GM20431 (cell line): ENCODE measurements at regions not wholly inside any gene's neighbourhood (a gene's known extent, or its start where the extent isn't known, plus 50 kb on each side); places are given as distances from the start of the nearest gene placed in this dataset.
"Not testable (repeated sequence)": the region's sequence is repeated elsewhere in the genome, so short reads cannot be mapped to it uniquely, and the experiment has no call there.

Experiments used
- in situ Hi-C: fragments of 300-500 bp; cut with MseI, MboI; formaldehyde crosslinking; loops from one replicate; pipeline ENCODE4 v1.15.0; 2020; ENCODE audit warnings: low sequenced_read_pairs; ENCODE audit not compliant: unreplicated experiment

DNA sequence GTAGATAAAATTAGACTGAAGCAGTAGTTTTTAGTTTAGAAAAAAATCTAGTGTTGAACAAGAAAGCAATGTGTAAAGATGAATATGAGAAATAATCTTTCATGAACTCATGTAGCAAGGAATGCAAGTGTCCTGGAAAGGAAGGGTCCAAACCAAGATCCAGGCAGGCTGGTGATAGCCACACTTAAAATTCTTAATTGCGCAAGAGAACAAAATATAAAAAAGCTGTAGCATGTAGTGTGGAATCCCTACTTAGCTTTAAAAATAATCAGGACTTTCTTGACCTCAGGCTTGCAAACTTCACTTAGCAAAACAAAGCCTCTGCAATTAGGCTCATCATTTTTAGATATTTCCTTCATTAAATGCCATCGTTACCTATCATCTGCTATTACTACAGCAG lies 2186.1 kb upstream of the RAG2 start:
- in situ Hi-C loops: no loop called here

DNA sequence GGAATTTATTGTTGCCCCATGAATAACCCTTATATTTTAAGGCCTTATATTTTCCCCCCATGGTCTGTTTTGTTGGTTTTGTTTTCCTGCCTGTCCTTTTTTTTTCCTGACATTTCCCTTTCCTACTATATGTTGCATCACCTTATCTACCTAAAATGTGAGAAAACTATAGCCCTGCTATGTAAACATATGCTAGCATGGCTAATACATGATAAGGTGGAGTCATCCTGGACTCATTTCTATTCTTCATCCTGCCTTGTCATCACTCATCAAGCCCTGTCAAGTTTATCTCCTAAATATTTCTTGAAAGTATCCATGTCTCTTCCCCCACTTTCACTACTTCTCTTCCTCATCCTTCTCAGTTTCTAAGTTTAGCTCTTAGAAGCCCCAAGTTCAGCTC lies 2168.8 kb upstream of the RAG2 start:
- in situ Hi-C loops: no loop called here

DNA sequence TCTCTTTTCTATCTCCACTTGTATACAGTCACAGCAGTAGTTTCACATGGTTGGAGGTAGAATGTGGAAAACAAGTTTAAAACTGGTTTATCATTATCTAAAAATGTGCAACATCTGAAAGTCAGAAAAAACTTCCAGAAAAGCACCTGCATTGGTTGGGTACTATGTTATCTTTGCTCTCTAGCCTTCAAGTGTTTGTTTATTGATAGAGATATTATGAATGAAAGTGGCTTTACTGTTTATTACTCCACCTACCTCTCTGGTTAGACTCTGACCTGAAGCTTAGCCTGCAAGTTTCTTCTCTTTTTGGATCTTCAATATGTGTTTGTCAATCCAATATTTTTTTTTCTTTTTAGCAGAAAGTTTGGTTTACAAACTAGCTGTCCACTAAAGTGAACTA lies 2161.4 kb upstream of the RAG2 start:
- in situ Hi-C loops: no loop called here

DNA sequence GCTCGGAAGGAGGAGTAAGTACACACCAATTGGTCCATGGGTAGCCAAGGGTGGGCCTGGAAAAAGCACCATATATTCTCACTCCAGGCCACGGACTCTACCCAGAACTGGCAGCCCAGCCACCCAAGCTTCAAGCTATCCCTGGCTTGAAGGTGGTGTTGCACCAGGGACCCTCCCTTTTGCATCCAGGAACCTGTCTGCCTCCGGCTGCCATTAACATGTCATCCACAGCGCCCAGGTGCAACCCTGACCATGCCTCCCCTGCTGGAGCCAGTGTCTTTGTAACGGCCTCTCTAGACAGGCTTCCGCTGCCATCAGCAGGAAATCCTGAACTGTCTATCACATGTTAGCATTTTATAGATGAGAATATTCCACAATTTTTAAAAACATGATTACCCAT lies 2158.5 kb upstream of the RAG2 start:
- in situ Hi-C loops: no loop called here

DNA sequence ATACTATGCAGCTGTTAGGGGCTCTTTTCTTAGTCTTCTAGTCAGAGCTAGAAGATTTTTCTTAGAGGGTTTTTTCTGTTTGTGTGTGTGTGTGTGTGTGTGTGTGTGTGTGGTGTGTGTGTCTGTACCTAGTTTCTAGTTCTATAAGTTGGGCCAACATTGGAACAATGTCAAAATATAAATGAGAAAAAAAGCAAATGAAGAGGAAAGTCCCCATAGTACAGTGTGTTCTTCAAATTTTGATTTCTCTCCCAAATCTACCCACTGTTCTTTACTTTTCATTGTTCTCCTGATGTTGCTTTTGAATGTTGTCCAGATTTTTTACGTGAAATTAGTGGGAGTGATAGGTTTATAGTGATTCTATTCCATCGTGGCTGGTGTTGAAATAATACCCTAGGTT lies 2153.4 kb upstream of the RAG2 start:
- in situ Hi-C loops: no loop called here

DNA sequence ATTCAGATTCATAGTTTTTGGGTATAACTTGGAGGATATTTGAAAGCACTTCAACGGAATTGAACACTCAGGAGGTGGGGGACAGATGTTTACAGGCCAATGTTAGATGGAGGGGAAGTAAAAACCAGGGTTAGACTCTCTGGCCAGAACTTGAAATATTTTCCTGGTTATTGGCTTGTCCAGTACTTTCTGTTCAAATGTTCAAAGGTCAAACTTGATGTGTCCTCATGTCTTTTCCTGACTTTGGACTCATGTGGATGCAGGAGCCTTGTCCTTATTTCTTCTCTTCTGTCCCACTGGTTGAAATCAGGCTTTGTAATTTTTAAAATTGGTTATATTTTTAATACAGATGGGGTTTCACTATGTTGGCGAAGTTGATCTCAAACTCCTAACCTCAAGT lies 2148.5 kb upstream of the RAG2 start:
- in situ Hi-C loops: not testable (repeated sequence)

DNA sequence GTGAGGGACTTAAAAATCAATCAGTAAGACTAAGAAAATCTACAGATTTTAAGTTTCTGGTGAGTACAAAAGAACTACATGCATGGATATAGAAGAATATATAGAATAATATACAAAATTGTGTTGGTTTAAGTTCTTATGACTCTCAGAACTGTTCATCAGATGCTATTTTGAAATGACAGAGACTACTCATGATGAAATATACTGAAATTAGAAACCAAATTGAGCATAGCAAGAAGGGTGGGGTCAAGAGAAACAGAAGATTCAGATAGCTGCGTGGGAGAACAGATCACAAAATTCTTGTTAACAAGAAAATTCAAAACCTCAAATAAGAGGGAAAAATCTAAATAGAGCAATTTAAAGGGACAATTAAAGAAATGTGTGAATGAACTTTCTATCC lies 2125.3 kb upstream of the RAG2 start:
- in situ Hi-C loops: no loop called here

DNA sequence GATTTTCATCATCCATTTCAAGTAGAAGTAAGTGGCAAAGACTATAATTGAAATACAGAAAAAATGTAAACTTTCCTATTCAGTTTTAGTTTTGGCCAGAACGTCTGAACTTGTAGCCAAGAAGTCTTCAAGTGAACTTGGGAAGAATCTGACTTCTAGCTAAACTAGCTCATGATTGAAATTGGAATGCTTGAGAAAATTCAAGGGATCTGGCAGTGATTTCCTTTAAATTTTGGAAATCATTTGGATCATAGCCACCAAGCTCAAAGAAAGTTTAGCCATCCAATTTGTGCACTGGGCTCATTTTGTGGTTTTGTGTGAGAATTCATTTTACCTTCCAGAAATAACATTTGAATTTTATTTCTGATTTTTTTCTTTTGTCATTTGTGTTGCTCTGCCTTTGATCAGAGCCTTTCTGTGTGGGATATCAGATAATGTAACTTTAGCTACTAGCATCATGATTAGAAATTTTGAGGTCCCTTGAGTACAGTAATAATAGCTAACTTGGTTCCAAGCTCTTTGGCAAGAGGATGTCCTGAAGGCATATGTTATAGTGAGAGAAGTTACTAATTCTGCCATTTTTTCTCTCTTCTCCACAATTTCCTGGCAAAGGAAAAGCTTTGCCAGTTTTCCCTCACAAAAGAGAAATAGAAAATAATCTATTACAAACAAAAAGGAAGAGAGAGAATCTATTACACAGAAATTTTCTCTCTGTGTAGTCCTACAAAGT lies 2123.7 kb upstream of the RAG2 start:
- in situ Hi-C loops: no loop called here

DNA sequence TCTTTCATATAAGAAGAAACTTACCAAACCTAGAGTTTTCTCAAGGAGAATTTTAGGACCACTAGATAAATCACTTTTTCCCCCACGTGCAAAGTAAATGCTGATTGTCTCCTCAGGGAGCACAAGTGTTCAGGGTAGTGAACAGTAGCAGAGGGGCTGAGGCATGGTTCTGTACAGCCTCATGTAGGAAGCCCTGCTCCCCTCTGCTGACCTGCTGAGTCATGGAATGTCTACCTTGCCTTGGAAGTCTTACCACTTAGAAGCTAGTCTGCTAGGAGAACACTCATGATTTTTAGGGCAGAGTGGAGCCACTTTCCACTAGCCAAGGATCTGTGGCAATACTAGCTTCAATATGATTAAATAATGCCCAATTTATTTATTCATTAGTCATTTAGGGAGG lies 2120.6 kb upstream of the RAG2 start:
- in situ Hi-C loops: no loop called here

DNA sequence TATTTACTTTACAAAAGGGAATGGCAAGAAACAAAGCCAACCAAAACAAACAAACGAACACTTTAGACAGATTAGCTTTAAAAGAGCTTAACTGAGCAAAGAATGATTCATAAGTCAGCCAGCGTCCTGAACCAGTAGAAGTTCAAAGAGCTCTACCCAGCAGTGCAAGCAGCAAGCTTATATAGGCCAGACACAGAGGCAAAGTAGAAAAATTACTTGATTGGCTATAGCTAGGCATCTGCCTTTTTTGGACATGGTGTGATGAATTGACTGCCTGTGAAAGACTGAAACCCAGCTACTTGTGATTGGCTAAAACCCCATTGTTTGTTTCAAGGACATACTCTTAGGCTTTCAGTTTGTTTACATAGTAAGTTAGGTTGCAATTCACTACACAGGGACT lies 2120.0 kb upstream of the RAG2 start:
- in situ Hi-C loops: no loop called here

DNA sequence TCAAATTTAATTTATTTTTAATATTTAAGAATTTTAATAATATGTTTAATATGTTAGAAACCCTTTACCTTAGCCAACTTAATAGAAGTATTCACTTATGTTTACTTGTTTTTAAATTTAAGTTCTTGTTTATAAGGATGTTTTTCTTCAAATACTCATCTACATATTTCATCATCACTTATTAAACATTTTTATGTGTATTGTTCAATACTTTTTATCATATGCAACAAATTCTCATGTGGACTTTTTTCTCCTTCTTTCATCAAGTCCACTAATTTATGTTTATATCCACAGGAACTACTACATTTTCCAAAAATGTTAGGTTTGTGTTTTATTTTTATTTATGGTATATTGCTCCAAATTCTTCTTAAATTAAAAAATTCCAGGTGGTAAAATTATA lies 2113.1 kb upstream of the RAG2 start:
- in situ Hi-C loops: no loop called here

DNA sequence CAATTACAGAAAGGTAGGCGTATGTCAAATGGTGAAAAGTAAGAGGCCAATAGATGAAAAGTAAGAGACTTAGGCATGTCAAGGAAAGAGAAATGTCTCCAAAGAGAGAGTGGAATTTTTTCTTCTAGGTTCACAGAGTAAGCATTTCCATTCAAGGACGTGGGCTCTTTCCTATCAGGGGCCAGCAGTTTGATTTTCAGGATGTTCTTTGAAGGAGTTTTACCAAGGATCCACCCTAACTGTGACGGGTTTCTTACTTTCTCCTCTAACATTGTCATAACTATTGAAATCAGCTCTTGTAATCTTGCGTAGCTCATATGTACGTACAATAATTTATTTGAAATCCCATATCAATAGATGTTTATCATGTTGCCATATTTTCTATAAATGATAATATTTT lies 2112.2 kb upstream of the RAG2 start:
- in situ Hi-C loops: no loop called here

DNA sequence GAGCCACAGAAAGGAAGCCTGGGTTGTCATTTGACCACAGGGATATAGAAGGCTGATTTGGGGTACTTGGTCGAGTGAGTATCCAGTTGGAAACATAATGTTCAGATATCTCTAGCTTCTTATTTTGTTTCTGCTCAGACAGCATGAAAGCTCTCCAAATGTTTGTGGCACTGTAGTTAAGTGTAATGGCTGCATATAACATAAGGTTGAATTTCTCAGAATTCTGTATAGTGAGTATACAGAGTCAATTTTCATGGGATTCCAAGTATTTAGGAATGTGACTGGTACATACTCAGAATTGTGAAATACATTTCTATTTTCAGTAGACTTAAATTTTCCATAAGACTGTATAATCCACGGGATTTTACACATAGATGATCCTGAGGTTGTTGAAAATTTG lies 2102.1 kb upstream of the RAG2 start:
- in situ Hi-C loops: no loop called here

DNA sequence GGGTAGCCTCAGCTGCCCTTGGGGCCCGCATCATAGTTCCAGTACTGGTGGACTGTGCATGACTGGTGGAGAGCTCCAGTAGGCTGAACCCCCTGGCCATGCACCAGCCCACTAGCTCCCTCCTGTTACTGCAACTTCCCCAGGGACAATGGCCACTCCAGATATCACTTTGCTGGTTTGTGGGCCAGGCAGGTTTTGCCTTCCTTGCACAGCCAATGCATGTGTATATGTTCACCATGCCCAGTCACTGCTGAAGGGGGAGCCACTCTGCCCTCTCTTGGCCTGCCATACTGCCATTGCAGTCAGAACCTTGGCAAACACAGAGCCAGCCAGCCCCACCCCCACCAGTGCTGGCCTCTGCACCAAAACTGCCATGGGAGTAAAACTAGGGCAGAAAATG lies 2095.3 kb upstream of the RAG2 start:
- in situ Hi-C loops: no loop called here

DNA sequence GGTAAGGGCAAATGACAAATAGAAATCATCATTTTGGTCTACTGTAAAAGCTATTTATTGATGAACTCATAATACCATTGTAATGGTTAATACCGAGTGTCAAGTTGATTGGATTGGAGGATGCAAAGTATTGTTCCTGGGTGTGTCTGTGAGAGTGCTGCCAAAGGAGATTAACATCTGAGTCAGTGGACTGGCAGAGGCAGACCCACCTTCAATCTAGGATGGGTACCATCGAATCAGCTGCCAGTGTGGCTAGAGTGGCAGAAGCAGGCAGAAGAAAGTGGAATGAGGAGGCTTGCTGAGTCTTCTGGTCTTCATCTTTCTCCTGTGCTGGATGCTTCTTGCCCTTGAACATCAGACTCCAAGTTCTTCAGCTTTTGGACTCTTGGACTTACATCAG lies 2092.2 kb upstream of the RAG2 start:
- in situ Hi-C loops: not testable (repeated sequence)

DNA sequence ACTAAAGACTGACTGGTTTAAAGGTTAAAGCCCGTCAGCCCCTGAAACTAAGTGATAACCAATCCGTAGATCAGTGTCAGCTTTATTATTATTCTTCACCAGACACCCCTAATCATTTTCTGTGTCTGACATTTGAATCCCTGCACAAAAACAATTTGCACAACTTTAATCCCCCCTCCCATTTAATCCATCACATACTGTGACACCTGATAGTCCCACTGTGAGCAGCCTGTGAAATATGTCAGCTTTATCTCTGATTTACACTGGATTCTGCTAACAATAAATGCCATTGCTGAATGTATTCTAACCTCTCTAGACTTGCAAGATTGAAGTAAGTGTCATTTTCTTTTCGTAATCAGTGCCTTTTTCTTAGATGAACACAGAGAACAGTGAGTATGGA lies 2089.0 kb upstream of the RAG2 start:
- in situ Hi-C loops: no loop called here

DNA sequence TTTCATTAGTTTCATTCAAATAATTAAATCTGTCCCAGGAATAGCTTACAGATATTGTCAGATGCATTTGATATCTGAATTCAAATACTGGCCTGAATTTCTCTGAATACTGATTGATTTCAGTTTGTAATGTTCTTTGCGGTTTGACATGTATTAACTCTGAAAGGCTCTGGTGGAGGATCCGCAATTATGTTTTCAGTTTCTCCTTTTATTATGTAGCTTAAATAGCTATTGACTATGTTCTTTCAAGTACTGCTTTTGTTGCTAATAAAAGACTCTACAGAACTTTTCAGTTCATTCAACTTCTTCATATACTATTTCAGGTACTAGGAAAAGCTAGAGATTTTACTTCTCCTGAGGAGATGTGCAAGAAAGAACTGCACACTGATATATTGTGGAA lies 2085.4 kb upstream of the RAG2 start:
- in situ Hi-C loops: no loop called here

DNA sequence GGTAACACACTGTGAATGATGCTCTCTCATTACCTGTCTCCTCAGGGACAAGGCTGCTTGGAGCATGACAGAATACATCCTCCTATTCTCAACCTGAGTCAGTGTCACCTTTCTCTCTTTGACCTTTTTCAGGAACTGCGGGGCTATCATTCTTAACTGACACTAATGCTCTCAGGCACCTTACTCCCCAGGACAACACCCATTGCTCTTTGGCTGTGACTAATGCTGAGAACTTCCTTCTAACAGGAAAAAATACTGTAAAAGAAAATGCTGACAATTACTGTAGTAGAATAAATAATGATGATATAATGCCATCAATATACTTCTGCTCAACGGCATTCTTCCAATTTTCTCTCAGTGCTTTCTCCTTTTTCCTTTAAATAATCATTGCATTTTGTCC lies 2082.7 kb upstream of the RAG2 start:
- in situ Hi-C loops: no loop called here

DNA sequence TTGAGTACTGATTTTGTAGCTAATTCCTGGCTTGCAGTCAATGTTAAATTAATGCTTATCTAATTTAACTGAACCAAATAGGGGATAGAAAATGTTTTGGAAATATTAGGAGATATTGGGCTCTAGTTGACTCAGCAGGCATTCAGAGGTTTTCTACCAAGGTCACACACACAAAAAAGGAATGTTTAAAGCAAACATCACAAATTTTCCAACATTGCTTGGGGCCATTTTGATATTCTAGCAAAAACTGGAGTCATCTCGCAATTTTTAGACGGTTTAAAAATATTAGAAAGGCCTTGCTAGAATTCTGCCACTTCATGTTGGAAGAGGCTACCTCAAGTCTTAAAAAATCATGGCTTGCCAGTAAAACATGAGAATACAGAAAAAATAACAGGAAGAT lies 2082.1 kb upstream of the RAG2 start:
- in situ Hi-C loops: no loop called here

DNA sequence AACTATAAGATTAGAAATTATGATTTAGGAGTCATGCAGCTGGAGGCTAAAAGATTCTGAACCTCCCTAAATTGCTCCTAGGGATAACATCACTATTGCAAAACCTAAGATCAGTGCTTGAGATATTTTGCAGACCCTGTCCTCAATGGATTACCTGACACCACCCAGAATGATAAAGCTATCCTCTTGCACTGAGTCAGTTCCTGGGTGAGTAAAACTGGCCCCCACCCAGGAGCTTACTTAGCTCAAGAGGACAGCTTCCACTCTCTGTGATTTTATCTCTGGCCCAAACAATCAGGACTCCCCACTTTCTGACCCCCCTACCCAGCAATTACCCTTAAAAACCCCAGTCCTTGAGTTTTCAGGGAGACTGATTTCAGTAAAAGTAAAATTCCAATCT lies 2074.4 kb upstream of the RAG2 start:
- in situ Hi-C loops: no loop called here

DNA sequence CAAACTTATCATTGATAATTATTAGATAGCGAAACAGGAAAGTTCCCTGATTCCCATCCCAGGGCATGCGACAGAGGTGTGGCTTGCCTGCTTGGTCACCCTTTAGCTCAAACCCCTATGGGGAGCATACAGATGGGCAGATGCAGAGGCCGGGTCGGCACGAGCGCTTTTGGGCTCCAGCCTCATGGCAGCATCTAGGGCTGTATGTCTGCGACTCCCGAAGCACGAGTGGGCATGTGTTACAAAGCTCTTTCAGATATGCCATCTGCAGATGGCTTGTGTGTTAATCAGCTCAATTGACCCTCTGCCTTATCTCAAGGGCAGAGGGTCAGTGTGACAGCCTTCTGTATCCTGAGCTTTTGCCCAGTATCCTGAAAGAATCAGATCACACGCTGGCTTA lies 2069.3 kb upstream of the RAG2 start:
- in situ Hi-C loops: no loop called here

DNA sequence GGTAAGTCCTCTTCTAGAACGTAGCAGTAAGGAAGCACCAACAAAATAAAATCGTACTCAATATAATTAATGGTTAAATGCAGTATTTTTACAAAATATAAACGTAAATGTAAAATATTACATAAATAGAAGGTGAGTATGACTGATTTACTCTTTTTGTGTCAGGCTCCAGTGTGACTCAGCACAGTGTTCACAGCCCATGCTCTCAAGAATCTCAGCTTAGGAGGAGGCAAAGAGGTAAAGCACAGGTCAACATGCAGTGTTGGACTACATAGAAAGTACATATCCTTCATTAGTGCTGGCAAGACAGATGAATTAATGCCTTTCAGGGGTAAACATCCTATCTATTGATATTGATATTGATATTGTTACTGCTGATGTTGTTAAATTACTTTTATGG lies 2050.6 kb upstream of the RAG2 start:
- in situ Hi-C loops: no loop called here

DNA sequence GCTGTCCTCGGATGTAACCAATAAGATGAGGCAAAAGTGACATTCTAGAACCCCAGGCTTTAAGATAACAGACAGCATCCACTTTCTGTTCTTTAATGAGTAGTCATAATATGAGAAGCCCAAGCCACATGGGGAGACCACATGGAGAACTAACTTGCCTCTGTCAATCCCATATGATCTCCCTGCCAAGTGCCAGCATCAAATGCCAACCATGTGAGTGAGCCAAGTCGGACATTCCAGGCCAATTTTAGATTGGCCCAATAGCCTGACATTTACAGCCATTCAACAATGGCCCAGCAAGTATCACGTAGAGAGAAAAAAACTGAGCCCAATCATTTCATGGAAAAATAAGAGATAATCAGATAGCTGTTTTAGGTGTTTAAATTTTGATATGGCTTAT lies 2048.3 kb upstream of the RAG2 start:
- in situ Hi-C loops: no loop called here
